Activated CD4-positive, alpha-beta T cell treated with anti-CD3 and anti-CD28 coated beads, Interleukin-2, amount 10 ng/mL, durations not matched to agents 7 days and 5 days (primary cell): ENCODE measurements at regions not wholly inside any gene's neighbourhood (a gene's known extent, or its start where the extent isn't known, plus 50 kb on each side); places are given as distances from the start of the nearest gene placed in this dataset.
"Not testable (repeated sequence)": the region's sequence is repeated elsewhere in the genome, so short reads cannot be mapped to it uniquely, and the experiment has no call there.

ENCODE experiments used
- CTCF ChIA-PET: fragments of 350-600 bp; sonication (Branson Sonifier 250); formaldehyde crosslinking; loops from one replicate; lab custom pipeline; 2021; ENCODE audit warnings: antibody characterized with exemption; lab: Charles Lee
- POLR2A ChIA-PET: fragments of 350-600 bp; sonication (Branson Sonifier 250); formaldehyde crosslinking; loops from one replicate; lab custom pipeline; 2021; ENCODE audit warnings: antibody characterized with exemption; lab: Charles Lee
- DNase-seq: peaks from one replicate; pipeline ENCODE4 v3.0.0-alpha.2; 2020
- H3K27ac Mint-ChIP-seq: one replicate; pipeline ENCODE4 v1.8.0; 2021; ENCODE audit warnings: mild to moderate bottlenecking, moderate library complexity, mixed read lengths
- H3K27me3 Mint-ChIP-seq: one replicate; pipeline ENCODE4 v1.8.0; 2021; ENCODE audit warnings: mixed read lengths
- H3K36me3 Mint-ChIP-seq: one replicate; pipeline ENCODE4 v1.8.0; 2021; ENCODE audit warnings: low read depth, mixed read lengths
- H3K4me1 Mint-ChIP-seq: one replicate; pipeline ENCODE4 v1.8.0; 2021; ENCODE audit warnings: mixed read lengths
- H3K4me3 Mint-ChIP-seq: one replicate; pipeline ENCODE4 v1.8.0; 2021; ENCODE audit warnings: mild to moderate bottlenecking, moderate library complexity, mixed read lengths
- H3K9me3 Mint-ChIP-seq: one replicate; pipeline ENCODE4 v1.8.0; 2021; ENCODE audit warnings: mixed read lengths

DNA sequence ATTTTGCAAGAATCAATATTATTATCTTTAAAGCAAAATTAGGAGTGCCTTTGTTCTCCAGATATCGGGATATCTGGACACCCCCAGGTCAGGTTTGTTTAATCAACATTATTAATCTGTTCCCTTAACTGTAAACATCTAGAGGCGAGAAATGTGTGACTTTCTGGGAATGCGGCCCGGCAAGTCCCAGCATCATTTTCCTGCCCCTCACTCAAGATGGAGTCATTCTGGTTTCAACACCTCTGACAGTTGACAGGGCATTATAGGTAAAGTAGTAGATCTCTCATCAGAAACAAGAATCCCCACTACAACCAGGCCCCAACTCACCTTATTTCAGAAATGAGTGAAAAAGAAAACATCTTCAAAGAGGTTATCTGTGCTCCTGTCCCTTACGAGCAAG, 331.6 kb upstream of the ZFP42 start:
- Mint-ChIP-seq H3K4me1 (no peaks in the 10 kb centered on the region), H3K36me3 (no peaks in the 10 kb centered on the region), H3K27me3 (no peaks in the 10 kb centered on the region), H3K4me3 (no peak overlapping the region), H3K27ac (no peak overlapping the region), H3K9me3 (peaks cover 9% of the 10 kb centered on the region)
- no peak for DNase-seq
- ChIA-PET POLR2A (no interaction called here), CTCF (no interaction called here)

DNA sequence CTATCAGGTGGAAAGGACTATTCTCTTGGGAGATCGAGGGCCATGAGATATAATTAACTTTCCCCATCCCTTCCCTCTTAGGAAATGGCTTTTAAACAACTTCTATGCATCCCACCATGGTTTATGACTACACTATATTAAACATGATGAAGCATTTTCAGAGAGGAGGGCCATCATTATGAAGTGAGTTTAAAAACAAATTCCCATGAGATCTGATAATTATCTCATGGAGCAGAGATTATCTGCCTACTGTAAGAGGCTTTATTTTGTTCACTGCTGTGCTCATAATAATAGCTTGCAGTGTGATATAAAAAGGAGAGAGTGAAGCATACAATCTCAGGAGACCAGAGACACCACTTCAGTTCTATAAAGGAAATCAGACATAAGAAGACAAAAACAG, 330.5 kb upstream of the ZFP42 start:
- no peaks in the 10 kb centered on the region for H3K4me1 Mint-ChIP-seq
- no peaks in the 10 kb centered on the region for H3K36me3 Mint-ChIP-seq
- H3K27me3 Mint-ChIP-seq: no peaks in the 10 kb centered on the region
- H3K4me3 Mint-ChIP-seq: no peak overlapping the region
- no peak overlapping the region for H3K27ac Mint-ChIP-seq
- DNase-seq: no peak
- POLR2A ChIA-PET: no interaction called here
- peaks cover 9% of the 10 kb centered on the region for H3K9me3 Mint-ChIP-seq
- CTCF ChIA-PET: no interaction called here

DNA sequence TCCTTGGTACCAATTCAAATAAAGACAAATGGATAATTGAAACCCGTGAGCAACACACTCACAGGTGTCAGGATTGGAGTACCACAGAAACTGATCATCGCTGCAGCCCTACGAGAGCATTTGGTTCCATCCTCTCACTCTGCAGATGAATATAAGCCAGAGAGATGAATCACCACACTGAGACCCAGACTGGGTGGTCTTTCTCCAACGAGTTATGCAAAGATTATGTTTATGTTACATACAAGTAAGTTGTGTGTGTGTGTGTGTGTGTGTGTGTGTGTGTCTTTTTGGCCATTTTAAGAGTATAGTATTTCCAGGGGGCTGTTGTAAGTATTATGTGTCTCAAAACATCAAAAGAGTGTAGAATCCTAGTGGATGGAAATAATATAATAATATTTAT, 329.5 kb upstream of the ZFP42 start:
- POLR2A ChIA-PET: no interaction called here
- no peak overlapping the region for H3K4me3 Mint-ChIP-seq
- no peaks in the 10 kb centered on the region for H3K27me3 Mint-ChIP-seq
- H3K9me3 Mint-ChIP-seq: peaks cover 9% of the 10 kb centered on the region
- CTCF ChIA-PET: no interaction called here
- no peak overlapping the region for H3K27ac Mint-ChIP-seq
- H3K36me3 Mint-ChIP-seq: no peaks in the 10 kb centered on the region
- DNase-seq: no peak
- H3K4me1 Mint-ChIP-seq: no peaks in the 10 kb centered on the region

DNA sequence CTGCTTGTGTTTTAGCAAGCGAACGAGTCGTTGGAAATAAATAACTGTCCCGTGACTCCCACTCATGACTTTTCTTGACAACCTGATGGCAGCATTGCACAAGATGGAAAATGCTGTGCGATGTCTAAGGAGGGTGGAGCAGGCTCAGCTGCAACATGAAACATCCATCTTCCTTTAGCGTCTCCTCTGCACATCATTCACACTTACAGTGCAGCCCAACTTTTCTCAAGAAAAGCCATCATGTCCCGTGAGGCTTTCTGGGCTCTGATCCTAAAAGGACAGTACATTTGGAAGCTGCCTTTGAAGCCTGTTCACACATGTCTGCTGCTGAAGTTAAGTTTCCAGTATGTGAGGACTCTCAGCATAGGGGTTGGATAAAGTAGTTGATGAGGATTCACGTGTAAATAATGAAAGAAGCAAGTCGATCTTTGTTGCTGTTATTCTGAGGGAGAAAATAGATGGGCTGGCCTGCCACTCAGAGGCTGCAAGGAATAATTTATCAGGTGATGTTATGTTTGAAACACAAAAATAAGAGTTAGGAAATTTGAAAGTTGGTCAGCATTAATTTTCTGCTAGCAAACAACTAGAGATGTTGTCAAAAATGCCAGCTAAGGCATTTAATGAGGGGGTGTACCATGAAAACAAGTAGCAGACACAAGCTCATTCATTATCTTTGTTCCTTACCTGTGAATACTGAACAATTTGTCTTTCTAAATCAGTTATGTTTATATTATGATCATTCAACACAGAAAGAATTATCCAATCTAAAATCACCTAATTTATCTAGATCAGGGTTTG, 328.7 kb upstream of the ZFP42 start:
- H3K36me3 Mint-ChIP-seq: no peaks in the 10 kb centered on the region
- H3K27me3 Mint-ChIP-seq: no peaks in the 10 kb centered on the region
- POLR2A ChIA-PET: no interaction called here
- peaks cover 6% of the 10 kb centered on the region for H3K9me3 Mint-ChIP-seq
- no peak overlapping the region for H3K27ac Mint-ChIP-seq
- CTCF ChIA-PET: interaction anchor here (0.6 kb wide), 2 partner anchors 35 to 36 kb away, joined by 3 to 5 read pairs; no protein-coding TSS in a partner anchor
- H3K4me3 Mint-ChIP-seq: no peak overlapping the region
- no peak for DNase-seq
- H3K4me1 Mint-ChIP-seq: no peaks in the 10 kb centered on the region

DNA sequence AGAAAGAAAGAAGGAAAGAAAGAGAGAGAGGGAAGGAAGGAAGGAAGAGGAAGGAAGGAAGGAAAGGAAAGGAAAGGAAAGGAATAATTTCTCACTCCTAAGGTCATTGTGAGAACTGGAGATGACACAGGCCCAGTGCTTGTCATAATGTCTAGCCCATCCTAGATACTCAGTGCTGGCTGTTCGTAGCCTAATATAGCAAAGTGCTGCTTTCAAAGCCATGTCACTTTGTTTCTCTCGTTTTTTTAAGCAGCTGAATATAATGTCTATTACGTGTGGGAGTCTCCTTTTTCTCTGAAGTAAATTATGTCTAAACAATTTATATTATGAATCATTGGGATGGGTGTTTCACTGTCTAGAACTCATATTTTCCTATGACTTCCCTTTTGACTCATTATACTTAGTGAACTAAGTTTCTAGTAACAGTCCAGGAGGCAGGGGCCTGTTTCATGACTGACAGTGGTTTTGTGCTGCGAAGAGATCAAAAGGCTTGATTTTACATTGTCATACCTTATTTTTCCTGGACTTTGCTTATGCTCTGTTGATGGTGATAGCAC, 327.0 kb upstream of the ZFP42 start:
- no peak overlapping the region for H3K27ac Mint-ChIP-seq
- CTCF ChIA-PET: no interaction called here
- H3K4me1 Mint-ChIP-seq: no peaks in the 10 kb centered on the region
- no peak overlapping the region for H3K4me3 Mint-ChIP-seq
- no peak for DNase-seq
- H3K27me3 Mint-ChIP-seq: no peaks in the 10 kb centered on the region
- POLR2A ChIA-PET: no interaction called here
- peaks cover 4% of the 10 kb centered on the region for H3K9me3 Mint-ChIP-seq
- H3K36me3 Mint-ChIP-seq: no peaks in the 10 kb centered on the region

DNA sequence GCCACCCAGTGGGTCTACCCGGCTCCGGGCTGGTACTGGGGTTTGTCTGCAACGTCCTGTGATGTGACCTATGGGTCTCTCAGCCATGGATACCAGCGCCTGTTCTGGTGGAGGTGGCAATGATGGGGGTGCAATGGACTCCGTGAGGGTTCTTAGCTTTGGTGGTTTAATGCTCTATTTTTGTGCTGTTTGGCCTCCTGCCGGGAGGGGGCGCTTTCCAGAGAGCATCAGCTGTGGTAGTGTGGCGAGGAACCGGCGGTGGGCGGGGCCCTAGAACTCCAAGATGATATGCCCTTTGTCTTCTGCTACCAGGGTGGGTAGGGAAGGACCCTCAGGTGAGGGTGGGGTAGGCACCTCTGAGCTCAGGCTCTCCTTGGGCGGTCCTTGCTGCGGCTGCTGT, 324.1 kb upstream of the ZFP42 start:
- H3K27me3 Mint-ChIP-seq, H3K27ac Mint-ChIP-seq, CTCF ChIA-PET, H3K36me3 Mint-ChIP-seq, POLR2A ChIA-PET, DNase-seq, H3K4me1 Mint-ChIP-seq, H3K4me3 Mint-ChIP-seq: not testable (repeated sequence)
- H3K9me3 Mint-ChIP-seq: peaks cover 10% of the 10 kb centered on the region

DNA sequence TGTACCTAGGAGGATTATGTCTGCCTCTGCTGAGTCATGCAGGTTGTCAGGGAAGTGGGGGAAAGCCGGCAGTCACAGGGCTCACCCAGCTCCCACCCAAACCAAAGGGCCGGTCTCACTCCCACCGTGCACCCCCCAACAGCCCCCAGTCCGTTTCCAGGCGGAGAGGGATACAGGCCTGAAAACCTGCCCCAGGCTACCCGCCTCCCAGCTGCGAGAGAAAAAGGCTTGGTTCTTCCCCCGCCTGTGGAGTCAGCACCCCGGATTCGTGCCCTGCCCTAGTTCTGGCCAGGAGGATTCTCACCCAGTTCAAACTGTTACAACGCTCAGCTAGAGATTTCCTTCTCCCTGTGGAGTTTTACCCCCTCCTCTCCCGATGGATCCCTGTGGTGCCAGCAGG, 323.6 kb upstream of the ZFP42 start:
- not testable (repeated sequence) for DNase-seq

DNA sequence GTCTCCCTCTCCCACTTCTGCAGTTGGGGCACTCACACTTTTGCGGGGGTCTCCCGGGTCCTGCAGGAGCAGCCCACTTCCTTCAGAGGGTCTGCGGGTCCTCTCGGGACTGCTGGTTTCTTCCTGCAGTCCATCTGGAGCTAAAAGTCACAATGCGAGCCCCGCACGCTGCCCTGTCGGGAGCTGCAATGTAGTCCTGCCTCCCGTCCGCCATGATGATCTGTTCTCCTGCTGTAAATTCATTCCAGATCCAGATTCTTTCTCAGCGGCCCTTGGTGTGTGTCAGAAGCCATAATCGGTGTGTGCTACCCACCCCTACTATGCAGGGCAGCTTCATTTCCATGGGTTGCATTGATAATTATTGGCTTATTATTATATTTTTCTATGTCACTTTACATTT, 323.0 kb upstream of the ZFP42 start:
- H3K4me1 Mint-ChIP-seq, H3K27ac Mint-ChIP-seq, CTCF ChIA-PET, DNase-seq, H3K36me3 Mint-ChIP-seq, H3K4me3 Mint-ChIP-seq, H3K27me3 Mint-ChIP-seq, POLR2A ChIA-PET: not testable (repeated sequence)
- H3K9me3 Mint-ChIP-seq: peaks cover 11% of the 10 kb centered on the region

More for the DNA sequence above, 323.6 kb upstream of the ZFP42 start:
- peaks cover 13% of the 10 kb centered on the region for H3K9me3 Mint-ChIP-seq
- CTCF ChIA-PET, H3K36me3 Mint-ChIP-seq, H3K4me3 Mint-ChIP-seq, H3K27me3 Mint-ChIP-seq, POLR2A ChIA-PET, H3K4me1 Mint-ChIP-seq, H3K27ac Mint-ChIP-seq: not testable (repeated sequence)

DNA sequence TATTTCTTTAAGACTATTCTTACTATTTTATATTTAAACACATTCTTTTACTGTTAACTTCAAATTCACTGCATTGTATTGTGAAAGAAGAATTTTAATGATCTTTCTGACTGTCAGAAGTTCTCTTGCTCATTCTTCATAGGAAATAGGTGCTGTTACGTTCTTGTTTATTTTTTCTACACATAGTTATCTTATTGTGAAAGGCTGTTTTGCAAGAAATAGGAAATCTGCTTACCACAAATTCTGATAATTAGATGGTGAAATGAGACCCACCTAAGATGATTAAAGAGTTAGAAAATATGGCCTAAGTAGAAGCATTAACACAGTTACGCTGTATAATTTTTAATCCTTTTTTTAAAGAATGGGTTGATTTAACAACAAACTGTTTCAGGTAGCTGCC, 316.1 kb upstream of the ZFP42 start:
- no peaks in the 10 kb centered on the region for H3K27me3 Mint-ChIP-seq

DNA sequence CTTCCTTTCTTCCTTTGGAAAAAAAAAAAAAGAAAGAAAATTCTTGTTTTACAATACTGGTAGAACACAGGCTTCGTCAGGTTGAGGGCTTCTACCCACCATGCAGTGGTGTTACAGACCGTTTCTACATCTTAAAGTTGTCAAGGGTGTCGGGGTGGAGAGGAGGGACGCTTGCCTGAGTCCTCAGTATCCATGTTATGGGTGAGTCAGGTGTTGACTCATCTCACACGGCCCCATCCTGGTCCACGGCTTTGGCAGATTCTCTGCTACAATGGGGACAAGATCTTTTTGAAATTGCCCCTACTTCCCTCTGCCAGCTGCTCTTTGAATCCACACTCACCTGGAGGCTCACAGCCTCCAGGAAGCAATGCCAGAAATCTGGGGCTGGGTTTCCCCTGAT, 310.3 kb upstream of the ZFP42 start:
- Mint-ChIP-seq H3K27me3 (no peaks in the 10 kb centered on the region), H3K27ac (no peak overlapping the region), H3K4me1 (no peaks in the 10 kb centered on the region), H3K36me3 (no peaks in the 10 kb centered on the region), H3K4me3 (no peak overlapping the region), H3K9me3 (peaks cover 5% of the 10 kb centered on the region)
- ChIA-PET POLR2A (no interaction called here), CTCF (no interaction called here)
- no peak for DNase-seq

More for the DNA sequence above, 316.1 kb upstream of the ZFP42 start:
- no peak for DNase-seq
- Mint-ChIP-seq H3K4me1 (no peaks in the 10 kb centered on the region), H3K27ac (no peak overlapping the region), H3K4me3 (no peak overlapping the region), H3K9me3 (peaks cover 14% of the 10 kb centered on the region), H3K36me3 (no peaks in the 10 kb centered on the region)
- POLR2A ChIA-PET: no interaction called here
- CTCF ChIA-PET: no interaction called here

DNA sequence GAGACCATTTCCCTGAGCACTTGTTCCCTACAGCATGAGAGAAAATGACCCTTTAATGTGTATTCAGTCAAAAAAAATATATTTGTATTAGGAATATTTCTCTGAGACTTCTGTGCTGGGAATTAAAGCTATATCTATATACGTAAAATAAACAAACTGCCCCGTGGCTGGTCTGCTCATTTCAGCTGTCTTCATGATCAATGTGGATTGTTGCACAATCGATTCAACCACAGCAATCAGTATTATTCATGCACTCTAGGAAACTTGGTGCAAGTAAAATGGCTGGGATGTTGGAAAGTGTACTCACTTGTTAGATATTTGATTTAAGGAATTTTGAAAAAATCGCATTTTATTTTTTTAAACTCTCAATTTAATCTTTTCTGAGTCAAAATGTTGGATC, 307.9 kb upstream of the ZFP42 start:
- Mint-ChIP-seq H3K36me3 (no peaks in the 10 kb centered on the region), H3K4me1 (no peaks in the 10 kb centered on the region), H3K9me3 (peaks cover 11% of the 10 kb centered on the region), H3K27ac (no peak overlapping the region), H3K4me3 (no peak overlapping the region), H3K27me3 (no peaks in the 10 kb centered on the region)
- POLR2A ChIA-PET: no interaction called here
- DNase-seq: no peak
- CTCF ChIA-PET: no interaction called here

DNA sequence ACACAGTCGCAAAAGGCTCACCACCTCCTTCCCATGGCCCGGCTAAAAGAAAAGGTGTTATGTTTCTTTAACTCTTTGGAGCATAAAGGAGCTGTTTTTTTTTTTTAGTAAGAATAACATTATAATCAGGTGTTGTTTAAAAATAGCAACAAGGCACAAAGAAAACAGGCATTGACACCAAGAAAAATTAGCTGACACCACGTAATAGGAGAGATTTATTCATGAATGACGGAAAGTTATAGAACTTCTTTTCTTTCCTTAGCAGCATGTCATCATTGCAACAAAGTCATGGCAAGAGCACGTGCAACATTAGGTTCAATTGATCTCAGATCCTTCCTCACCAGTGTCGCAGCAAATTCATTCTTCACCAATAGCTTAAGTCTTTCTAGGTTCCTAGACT, 302.9 kb upstream of the ZFP42 start:
- H3K27ac Mint-ChIP-seq: no peak overlapping the region
- no peaks in the 10 kb centered on the region for H3K27me3 Mint-ChIP-seq
- DNase-seq: no peak
- H3K4me3 Mint-ChIP-seq: no peak overlapping the region
- no peaks in the 10 kb centered on the region for H3K4me1 Mint-ChIP-seq
- POLR2A ChIA-PET: no interaction called here
- H3K36me3 Mint-ChIP-seq: no peaks in the 10 kb centered on the region
- H3K9me3 Mint-ChIP-seq: peaks cover 16% of the 10 kb centered on the region
- CTCF ChIA-PET: no interaction called here

DNA sequence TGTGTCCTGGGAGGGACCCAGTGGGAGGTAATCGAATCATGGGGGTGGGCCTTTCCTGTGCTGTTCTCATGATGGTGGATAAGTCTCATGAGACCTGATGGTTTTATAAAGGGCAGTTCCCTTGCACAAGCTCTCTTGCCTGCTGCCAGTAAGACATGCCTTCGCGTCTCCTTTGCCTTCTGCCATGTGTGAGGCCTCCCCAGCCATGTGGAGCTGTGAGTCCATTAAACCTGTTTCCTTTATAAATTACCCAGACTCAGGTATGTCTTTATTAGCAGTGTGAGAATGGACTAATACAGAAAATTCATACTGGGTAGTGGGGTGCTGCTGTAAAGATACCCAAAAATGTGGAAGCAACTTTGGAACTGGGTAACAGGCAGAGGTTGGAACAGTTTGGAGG, 300.0 kb upstream of the ZFP42 start:
- H3K27me3 Mint-ChIP-seq, CTCF ChIA-PET, H3K4me3 Mint-ChIP-seq, DNase-seq, H3K27ac Mint-ChIP-seq, POLR2A ChIA-PET, H3K4me1 Mint-ChIP-seq, H3K36me3 Mint-ChIP-seq: not testable (repeated sequence)
- peaks cover 15% of the 10 kb centered on the region for H3K9me3 Mint-ChIP-seq

DNA sequence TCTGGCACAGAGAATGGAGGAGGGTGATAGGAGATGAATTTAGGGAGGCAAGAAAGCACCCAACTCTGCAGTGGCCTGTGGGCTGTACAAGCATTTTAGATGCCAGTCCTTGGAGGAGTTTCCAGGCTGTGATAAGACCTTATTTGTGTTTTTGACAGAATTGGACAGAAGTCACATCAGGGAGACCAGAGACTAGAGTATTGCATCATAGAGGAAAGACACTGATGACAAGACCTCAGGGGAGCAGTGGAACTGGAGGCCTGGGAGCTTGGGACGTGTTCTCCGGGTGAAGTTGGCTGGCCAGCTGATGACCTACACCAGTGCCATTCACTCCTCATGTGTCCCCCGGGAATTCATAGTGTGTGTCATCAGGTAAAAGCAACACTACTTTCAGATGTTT, 284.0 kb upstream of the ZFP42 start:
- POLR2A ChIA-PET: no interaction called here
- Mint-ChIP-seq H3K9me3 (peaks cover 19% of the 10 kb centered on the region), H3K4me1 (no peaks in the 10 kb centered on the region), H3K27me3 (no peaks in the 10 kb centered on the region), H3K4me3 (no peak overlapping the region), H3K27ac (no peak overlapping the region), H3K36me3 (no peaks in the 10 kb centered on the region)
- no peak for DNase-seq
- CTCF ChIA-PET: no interaction called here
